SIG-M5 treated with dmso at 0.1 percent for 504 hours (cell line): ENCODE measurements at regions not wholly inside any gene's neighbourhood (a gene's known extent, or its start where the extent isn't known, plus 50 kb on each side); places are given as distances from the start of the nearest gene placed in this dataset.

Experiments used
- DNase-seq: peaks from one replicate; lab custom pipeline; 2025; ENCODE audit not compliant: unreplicated experiment; lab: John Stamatoyannopoulos, UW

GRCh38 chr2:6443061-6443823 is 422.5 kb downstream of the CMPK2 start:
- no peak for DNase-seq

GRCh38 chr2:6444514-6444913 is 421.2 kb downstream of the CMPK2 start:
- DNase-seq = no peak

DNA sequence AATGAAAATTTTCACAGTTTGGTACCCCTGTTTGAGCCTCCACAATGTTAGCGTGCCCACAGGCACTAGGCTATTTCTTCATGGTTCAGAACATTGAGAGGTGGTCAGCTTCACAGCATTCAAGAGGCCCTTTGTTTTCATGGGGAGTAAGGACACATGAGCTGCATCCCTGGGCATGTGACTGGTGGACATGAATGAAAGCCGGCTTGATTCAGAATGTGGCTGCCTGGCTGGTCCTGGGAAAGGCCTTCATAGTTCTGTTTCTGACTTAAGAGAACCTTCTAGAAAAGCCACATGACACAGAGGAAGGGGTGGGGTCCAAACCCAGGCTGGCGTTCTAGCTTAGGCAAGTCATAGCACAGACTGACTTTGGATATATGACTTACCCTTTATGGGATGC is 420.6 kb downstream of the CMPK2 start:
- DNase-seq = no peak

DNA sequence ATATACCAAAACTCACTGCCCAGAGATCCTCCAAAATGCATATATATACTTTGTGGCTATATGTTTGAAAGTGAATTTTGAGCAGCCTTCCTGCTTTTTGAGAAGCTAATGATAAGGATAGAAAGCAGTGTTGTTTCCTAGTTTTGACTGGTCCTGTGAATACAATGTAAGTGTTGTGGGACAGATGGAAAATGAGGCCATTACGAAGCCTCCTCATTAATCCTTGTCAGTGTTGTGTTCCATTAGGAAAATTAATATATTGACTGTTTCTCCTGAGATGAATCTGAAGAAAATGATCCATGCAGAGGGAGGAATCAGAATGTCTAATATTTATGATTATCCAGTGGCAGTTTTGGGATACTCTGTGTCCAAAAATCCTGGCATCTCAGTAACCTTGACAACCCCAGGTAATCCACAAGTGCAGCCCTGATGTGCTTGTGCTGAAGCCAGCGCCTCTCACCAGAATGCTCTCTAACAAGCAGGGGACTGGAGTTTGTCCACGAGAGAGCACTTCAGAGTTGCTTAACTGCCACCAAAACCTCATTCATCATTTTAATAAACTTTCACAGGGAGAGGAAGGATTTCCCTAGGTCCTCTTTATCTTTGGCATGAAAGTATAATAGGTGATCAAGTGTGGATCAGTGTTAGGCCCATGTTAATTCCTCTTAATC is 418.6 kb downstream of the CMPK2 start:
- DNase-seq = no peak

- no peak for DNase-seq
Observed at GRCh38 chr2:6448893-6449292, 416.8 kb downstream of the CMPK2 start.

DNA sequence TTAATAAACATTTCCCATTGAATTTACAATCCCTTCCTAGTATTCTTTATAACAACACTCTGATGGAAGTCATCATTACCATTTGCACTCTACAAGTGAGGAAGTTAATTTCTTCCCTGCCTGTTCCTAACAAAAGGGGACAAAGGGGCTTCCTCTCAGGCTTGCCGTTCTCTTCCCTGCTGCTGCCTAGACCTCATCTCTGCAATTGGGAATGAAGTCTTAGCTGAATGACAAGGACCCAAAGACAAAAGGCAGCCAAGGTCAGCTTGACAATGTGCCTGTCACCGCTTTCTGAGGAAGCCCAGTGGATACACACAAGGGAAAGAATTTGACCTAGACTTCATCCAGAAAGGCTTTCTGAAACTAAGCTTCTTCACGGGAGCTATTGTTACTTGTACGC is 416.4 kb downstream of the CMPK2 start:
- DNase-seq = no peak

- no peak for DNase-seq
Observed at GRCh38 chr2:6452702-6453481, 412.8 kb downstream of the CMPK2 start.

GRCh38 chr2:6454286-6454990 is 411.3 kb downstream of the CMPK2 start:
- no peak for DNase-seq

DNA sequence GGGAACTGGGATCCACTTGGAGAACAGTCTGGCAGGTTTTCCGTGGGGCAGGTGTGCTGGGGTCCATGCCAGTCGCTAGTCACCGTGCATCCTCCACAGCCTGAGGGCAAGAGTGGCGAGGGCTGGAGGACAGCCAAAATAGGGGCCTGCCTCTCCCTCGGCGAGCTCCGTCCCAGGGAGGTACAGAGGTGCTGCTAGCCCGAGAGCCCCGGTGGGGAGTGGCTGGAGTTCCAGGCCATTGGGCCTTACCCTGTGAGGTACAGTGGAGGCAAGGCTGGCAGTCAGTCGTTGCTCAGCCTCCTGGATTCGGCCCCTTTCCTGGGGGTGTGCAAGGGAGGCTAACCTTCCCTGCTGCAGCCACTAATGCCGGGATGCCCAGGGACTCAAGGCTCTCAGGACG is 406.6 kb downstream of the CMPK2 start:
- DNase-seq = no peak

GRCh38 chr2:6470518-6470917 is 395.2 kb downstream of the CMPK2 start:
- no peak for DNase-seq

DNA sequence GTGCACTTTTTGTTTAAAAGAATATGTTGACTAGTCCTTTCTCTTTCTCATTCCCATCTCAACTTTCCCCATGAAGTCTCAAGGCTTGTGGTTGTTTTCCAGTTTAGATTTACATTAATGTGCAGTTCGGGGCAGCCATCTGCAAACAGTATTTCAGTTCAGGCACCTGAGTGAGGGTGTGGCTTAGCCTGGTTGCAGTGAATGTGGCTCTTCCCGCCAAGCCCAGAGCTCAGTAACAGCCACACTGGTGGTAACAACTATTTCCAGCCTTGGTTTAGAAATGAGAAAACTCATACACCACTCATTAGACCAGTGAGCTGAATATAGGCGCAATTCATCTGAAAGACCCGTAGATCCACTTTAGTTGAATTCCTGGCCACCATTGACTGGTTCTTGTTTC is 394.3 kb downstream of the CMPK2 start:
- DNase-seq = no peak

DNA sequence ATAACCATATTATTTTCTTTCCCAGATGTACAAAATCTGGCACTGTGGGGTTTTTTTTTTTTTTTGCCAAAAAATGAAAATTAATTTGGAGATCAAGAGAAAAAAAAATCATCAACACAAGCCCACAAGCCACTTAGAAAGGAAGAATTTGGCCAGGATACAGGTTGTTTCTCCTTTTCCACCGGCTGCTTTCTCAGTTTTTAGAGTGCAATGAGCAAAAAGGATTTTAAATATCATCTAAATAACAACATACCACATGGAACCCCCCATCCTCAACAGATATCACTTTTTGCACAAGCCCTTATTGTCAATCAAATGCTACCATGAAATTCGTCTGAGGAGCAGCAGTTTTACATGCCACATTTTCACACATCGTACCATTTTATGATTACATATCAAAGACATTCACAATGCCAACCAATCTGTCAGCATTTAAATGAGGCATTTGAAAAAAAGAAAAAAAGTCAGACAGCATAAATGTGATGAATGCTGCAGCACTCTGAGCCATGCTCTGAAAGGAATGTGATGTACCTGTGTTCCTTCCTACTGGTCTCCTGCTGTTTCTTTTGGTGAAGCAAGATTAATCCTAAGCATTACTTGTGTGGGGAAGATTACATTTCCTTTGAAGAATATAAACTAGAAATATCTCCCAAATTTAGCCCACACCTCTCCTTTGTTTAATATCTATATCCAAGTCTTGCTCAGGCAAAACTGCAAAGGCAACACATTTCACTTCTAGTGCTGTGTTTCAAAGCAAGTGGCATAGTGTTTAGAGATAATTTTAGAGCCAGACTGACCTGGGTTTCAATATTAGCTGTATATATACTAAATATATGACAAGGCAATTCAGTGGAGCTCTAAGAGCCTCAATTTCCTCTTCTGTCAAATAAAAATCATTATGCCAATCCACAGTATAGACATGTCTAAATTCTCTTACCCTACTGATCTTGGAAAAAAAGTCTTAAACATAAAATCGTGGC is 391.3 kb downstream of the CMPK2 start:
- DNase-seq = no peak

GRCh38 chr2:6475155-6475940 is 390.4 kb downstream of the CMPK2 start:
- no peak for DNase-seq

GRCh38 chr2:6480514-6480913 is 385.2 kb downstream of the CMPK2 start:
- DNase-seq = no peak

- DNase-seq = no peak
Observed at GRCh38 chr2:6482256-6482655, 383.5 kb downstream of the CMPK2 start.

DNA sequence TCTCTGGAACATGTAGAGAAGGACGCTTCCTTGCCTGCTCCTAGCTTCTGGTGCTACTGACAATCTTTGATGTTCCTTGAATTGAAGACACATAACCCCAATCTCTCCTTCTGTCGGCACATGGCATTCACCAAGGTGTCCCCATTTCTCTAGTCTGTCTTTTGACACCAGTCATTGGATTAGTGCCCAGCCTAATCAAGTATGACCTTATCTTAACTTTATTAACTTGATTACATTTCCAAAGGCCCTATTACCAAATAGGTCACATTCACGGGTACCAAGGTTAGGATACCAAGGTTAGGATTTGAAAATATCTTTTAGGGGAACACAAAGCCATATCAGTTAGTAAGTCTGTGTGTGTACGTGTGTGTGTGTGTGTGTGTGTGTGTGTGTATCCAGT is 377.9 kb downstream of the CMPK2 start:
- DNase-seq = no peak

DNA sequence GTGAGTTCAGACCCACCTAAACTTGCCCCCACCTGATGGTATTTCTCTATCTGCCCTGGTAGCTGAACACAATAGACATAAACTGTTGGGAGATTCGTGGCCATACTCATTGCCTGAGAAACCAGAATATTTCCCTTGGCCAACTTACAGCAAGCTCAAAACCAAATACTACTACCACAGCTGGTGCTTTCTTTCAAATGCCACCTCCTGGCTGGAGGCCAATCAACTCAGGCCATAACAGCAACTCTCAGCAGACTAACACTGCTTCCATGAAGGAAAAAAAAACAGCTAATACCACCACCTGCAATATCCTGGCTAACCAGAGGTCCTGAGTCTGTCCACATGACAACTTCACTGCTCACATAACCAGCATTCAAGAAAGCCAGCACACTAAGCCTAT is 373.1 kb downstream of the CMPK2 start:
- DNase-seq = no peak

- DNase-seq = no peak
Observed at GRCh38 chr2:6493266-6493665, 372.4 kb downstream of the CMPK2 start.

DNA sequence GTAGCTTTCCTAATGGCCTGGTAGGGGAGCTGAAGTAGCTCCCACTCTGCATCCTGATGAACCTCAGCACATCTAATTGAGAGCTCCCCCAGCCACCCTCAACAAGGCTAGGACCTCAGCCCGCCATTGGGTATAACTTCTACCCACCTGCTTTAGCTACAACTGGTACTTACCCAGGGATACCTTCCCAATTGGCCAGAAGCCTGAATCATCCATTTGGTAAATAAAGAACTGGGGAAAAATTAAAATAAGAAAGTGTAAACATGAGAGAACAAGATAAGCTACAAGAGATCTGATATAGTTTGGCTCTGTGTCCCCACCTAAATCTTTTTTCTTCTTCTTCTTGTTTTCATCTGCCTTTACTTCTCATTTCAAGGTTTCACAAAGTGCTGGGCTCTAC is 372.0 kb downstream of the CMPK2 start:
- no peak for DNase-seq
